ENCODE measurements at regions not wholly inside any gene's neighbourhood (a gene's known extent, or its start where the extent isn't known, plus 50 kb on each side); places are given as distances from the start of the nearest gene placed in this dataset.

DNA sequence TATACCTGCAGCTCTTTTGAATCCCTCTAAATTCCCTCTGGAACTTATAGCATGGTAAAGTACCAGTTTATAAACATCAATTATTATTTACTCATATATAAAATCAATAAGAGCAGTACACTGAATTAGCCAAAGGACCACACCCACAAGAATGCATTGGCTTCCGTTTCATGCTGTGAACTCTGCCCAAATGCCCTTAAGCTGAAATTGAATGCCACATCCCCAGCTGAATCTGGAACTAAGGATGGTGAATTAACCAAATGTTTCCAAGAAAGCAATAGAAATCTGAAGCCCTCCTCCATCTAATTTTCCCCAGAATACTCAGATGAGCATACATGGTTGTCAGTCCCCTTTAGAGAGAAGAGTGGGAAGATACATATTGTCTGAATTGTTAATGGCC lies 436.4 kb upstream of the FTMT start (continued):
- TF ChIP-seq CREB3L1 (IDR thresholded peaks at IDR 0.05; ENCODE audit: borderline replicate concordance, low read depth) (no peak), RBM14 (IDR thresholded peaks at IDR 0.05; ENCODE audit: borderline replicate concordance, insufficient read depth, low read depth, low read length) (no peak)

GRCh38 chr5:121421646-121422045 lies 430.0 kb upstream of the FTMT start:
- CTCF ChIA-PET (ENCODE audit: low intra/inter-chr PET ratio): no interaction called here
- no peaks in the 10 kb centered on the region for H3K9me3 ChIP-seq (replicated peaks; ENCODE audit: control insufficient read depth, insufficient read depth, low read depth, low read length)
- in situ Hi-C loops (cut with MboI) (no loop called here), intact Hi-C loops (cut with micrococcal nuclease) (no loop called here)
- H3K9me1 ChIP-seq (ENCODE audit: control insufficient read depth, insufficient read depth, low read length): no peaks in the 10 kb centered on the region
- POLR2A ChIA-PET: no interaction called here
- no TSS peak for BruUV-seq (replicated peaks)
- no peaks in the 10 kb centered on the region for H3K27me3 ChIP-seq (ENCODE audit: control insufficient read depth in 2 of 2, insufficient read depth in 2 of 2, low read length in 2 of 2)
- no peak for DNase-seq (ENCODE audit: extremely low read depth in 1 of 4, low spot score in 3 of 4)
- H3K36me3 ChIP-seq (ENCODE audit: control insufficient read depth, insufficient read depth, low read length): no peaks in the 10 kb centered on the region
- no peak overlapping the region for H3K9ac ChIP-seq (ENCODE audit: insufficient read depth in 1 of 2, low read depth in 2 of 2, low read length in 2 of 2)
- H3K4me3 ChIP-seq: no peak overlapping the region
- ATAC-seq: no peak
- H3K4me2 ChIP-seq (ENCODE audit: insufficient read depth, low read length): no peak overlapping the region
- H3K27ac ChIP-seq (ENCODE audit: extremely low read depth, low read depth, low read length): no peak overlapping the region
- 5% methylated on average over 3 of the region's 3 CpGs for WGBS (ENCODE audit: insufficient coverage, low coverage, missing lambda C conversion rate)
- H2AFZ ChIP-seq (ENCODE audit: low read depth, low read length): no peak overlapping the region
- no peaks in the 10 kb centered on the region for H3K4me1 ChIP-seq (replicated peaks in 1 of 2; ENCODE audit: control insufficient read depth in 2 of 2, insufficient read depth in 2 of 2, low read length in 2 of 2)
- no peak for FAIRE-seq
- no peaks in the 10 kb centered on the region for H4K20me1 ChIP-seq (replicated peaks; ENCODE audit: control insufficient read depth, insufficient read depth, low read length)
- TF ChIP-seq SPI1 (IDR thresholded peaks at IDR 0.05; ENCODE audit: borderline replicate concordance, low read depth, low read length) (no peak), LARP7 (IDR thresholded peaks at IDR 0.05) (no peak), ZNF76 (CRISPR knock-in tag; IDR thresholded peaks at IDR 0.05; ENCODE audit: borderline replicate concordance) (no peak), USF2 (CRISPR knock-in tag; IDR thresholded peaks at IDR 0.05) (no peak), ZBTB43 (CRISPR knock-in tag; IDR thresholded peaks at IDR 0.05) (no peak), ELF1 (tag; IDR thresholded peaks at IDR 0.05) (no peak), AFF1 (IDR thresholded peaks at IDR 0.05; ENCODE audit: low read depth in 1 of 2, partially characterized antibody in 2 of 2) (no peak), TGIF2 (CRISPR knock-in tag; IDR thresholded peaks at IDR 0.05) (no peak), MYC (IDR thresholded peaks at IDR 0.05; ENCODE audit: low read depth, low read length) (no peak), MYC (CRISPR knock-in tag; IDR thresholded peaks at IDR 0.05; ENCODE audit: borderline replicate concordance, low read depth) (no peak)
- H3K79me2 ChIP-seq (ENCODE audit: control insufficient read depth, insufficient read depth, low read length): no peaks in the 10 kb centered on the region

All from K562 (cell line).